GM23338 (cell line): ENCODE measurements at regions not wholly inside any gene's neighbourhood (a gene's known extent, or its start where the extent isn't known, plus 50 kb on each side); places are given as distances from the start of the nearest gene placed in this dataset.

ENCODE experiments used
- ATAC-seq: fragments of 200-7000 bp; cut with Tn5 transposase; 3 replicates; pipeline ENCODE4 v1.9.1; 2020
- DNase-seq: peaks from one replicate; pipeline ENCODE4 v3.0.0-alpha.2; 2015; ENCODE audit warnings: low spot score
- H2AFZ ChIP-seq: fragments of 200-600 bp; sonication (generic); 2 replicates; pipeline ENCODE4 v1.8.0; 2016; ENCODE audit warnings: antibody characterized with exemption, mild to moderate bottlenecking, moderate library complexity
- H3F3A ChIP-seq: fragments of 200-600 bp; sonication (generic); replicated peaks from 2 replicates; pipeline ENCODE4 v1.8.0; 2017; ENCODE audit warnings: antibody characterized with exemption, mixed run types, low read depth
- H3K27ac ChIP-seq: fragments of 200-600 bp; sonication (generic); 2 replicates; pipeline ENCODE4 v1.6.1; 2016; ENCODE audit warnings: low read depth
- H3K27me3 ChIP-seq: fragments of 200-600 bp; sonication (generic); 2 replicates; pipeline ENCODE4 v1.8.0; 2016; ENCODE audit warnings: mild to moderate bottlenecking, mixed run types, moderate library complexity; ENCODE audit not compliant: insufficient read depth
- H3K36me3 ChIP-seq: fragments of 200-600 bp; sonication (generic); 2 replicates; pipeline ENCODE4 v1.8.0; 2016; ENCODE audit warnings: mild to moderate bottlenecking; ENCODE audit not compliant: insufficient read depth
- H3K4me1 ChIP-seq: fragments of 200-600 bp; sonication (generic); 2 replicates; pipeline ENCODE4 v1.8.0; 2016; ENCODE audit warnings: mild to moderate bottlenecking, moderate library complexity; ENCODE audit not compliant: insufficient read depth
- H3K4me2 ChIP-seq: fragments of 200-600 bp; sonication (generic); 2 replicates; pipeline ENCODE4 v1.7.1; 2017; ENCODE audit warnings: mixed run types
- H3K4me3 ChIP-seq: fragments of 200-600 bp; sonication (generic); 2 replicates; pipeline ENCODE4 v1.6.1; 2016; ENCODE audit warnings: mixed run types
- H3K79me2 ChIP-seq: fragments of 200-600 bp; sonication (generic); replicated peaks from 2 replicates; pipeline ENCODE4 v1.8.0; 2017; ENCODE audit warnings: mild to moderate bottlenecking; ENCODE audit not compliant: insufficient read depth
- H3K9me2 ChIP-seq: fragments of 200-600 bp; sonication (generic); 2 replicates; pipeline ENCODE4 v1.8.0; 2017; ENCODE audit not compliant: insufficient read depth
- H4K20me1 ChIP-seq: fragments of 200-600 bp; sonication (generic); replicated peaks from 2 replicates; pipeline ENCODE4 v1.8.0; 2017; ENCODE audit warnings: mild to moderate bottlenecking; ENCODE audit not compliant: insufficient read depth
- H3K27ac Mint-ChIP-seq: 2 replicates; pipeline ENCODE4 v1.8.0; 2020; ENCODE audit warnings: inconsistent platforms, mild to moderate bottlenecking, moderate library complexity, mixed read lengths
- H3K27me3 Mint-ChIP-seq: 3 replicates; pipeline ENCODE4 v1.8.0; 2022; ENCODE audit warnings: low read depth, mild to moderate bottlenecking, moderate library complexity, mixed read lengths, inconsistent platforms; ENCODE audit not compliant: insufficient read depth, poor library complexity
- H3K36me3 Mint-ChIP-seq: 3 replicates; pipeline ENCODE4 v1.8.0; 2021; ENCODE audit warnings: low read depth, mild to moderate bottlenecking, inconsistent platforms, moderate library complexity, mixed read lengths
- H3K4me1 Mint-ChIP-seq: 3 replicates; pipeline ENCODE4 v1.8.0; 2020; ENCODE audit warnings: mild to moderate bottlenecking, inconsistent platforms, mixed read lengths
- H3K4me3 Mint-ChIP-seq: 3 replicates; pipeline ENCODE4 v1.8.0; 2021; ENCODE audit warnings: moderate library complexity, mild to moderate bottlenecking, inconsistent platforms, mixed read lengths
- H3K9me3 Mint-ChIP-seq: 3 replicates; pipeline ENCODE4 v1.8.0; 2020; ENCODE audit warnings: moderate library complexity, mild to moderate bottlenecking, inconsistent platforms, mixed read lengths
- CREB1 ChIP-seq: fragments of 250-450 bp; sonication (Bioruptor Pico); IDR thresholded peaks from 2 replicates; pipeline ENCODE4 v1.5.0; 2020; ENCODE audit warnings: low read depth, mild to moderate bottlenecking, moderate library complexity
- CTCF ChIP-seq, 2 experiments: fragments of 200-600 bp in 1 of 2; sonication (generic) in 1 of 2; conservative IDR thresholded peaks; 2 replicates each; pipeline versions ENCODE4 v1.5.1 to v1.6.1; 2016 to 2017; ENCODE audit warnings: antibody characterized with exemption in 2 of 2, low read depth in 2 of 2, mild to moderate bottlenecking in 2 of 2, moderate library complexity in 1 of 2
- ETS1 ChIP-seq: IDR thresholded peaks from 2 replicates; pipeline ENCODE4 v1.6.1; 2016; ENCODE audit warnings: antibody characterized with exemption
- EZH2 ChIP-seq: fragments of 200-600 bp; sonication (generic); IDR thresholded peaks from one replicate; pipeline ENCODE4 v1.8.0; 2017; ENCODE audit warnings: antibody characterized with exemption, mild to moderate bottlenecking, low read depth; ENCODE audit not compliant: unreplicated experiment
- EZH2phosphoT487 ChIP-seq: fragments of 200-600 bp; sonication (generic); IDR thresholded peaks from one replicate; pipeline ENCODE4 v1.8.1; 2018; ENCODE audit warnings: antibody characterized with exemption; ENCODE audit not compliant: unreplicated experiment
- JUNB ChIP-seq: IDR thresholded peaks from one replicate; pipeline ENCODE4 v1.6.1; 2016; ENCODE audit warnings: antibody characterized with exemption; ENCODE audit not compliant: unreplicated experiment
- NANOG ChIP-seq: IDR thresholded peaks from 2 replicates; pipeline ENCODE4 v1.6.1; 2016; ENCODE audit warnings: antibody characterized with exemption, borderline replicate concordance
- POLR2AphosphoS5 ChIP-seq: IDR thresholded peaks from 2 replicates; pipeline ENCODE4 v1.6.1; 2016; ENCODE audit warnings: antibody characterized with exemption, low read depth
- STAT1 ChIP-seq: IDR thresholded peaks from one replicate; pipeline ENCODE4 v1.6.1; 2016; ENCODE audit warnings: antibody characterized with exemption; ENCODE audit not compliant: unreplicated experiment
- ZNF114 ChIP-seq: fragments of 250-450 bp; sonication (Bioruptor Pico); IDR thresholded peaks from 2 replicates; pipeline ENCODE4 v1.5.0; 2020; ENCODE audit warnings: mild to moderate bottlenecking, moderate library complexity
- ZNF331 ChIP-seq: fragments of 250-450 bp; sonication (Bioruptor Pico); IDR thresholded peaks from 2 replicates; pipeline ENCODE4 v1.5.0; 2020; ENCODE audit warnings: low read depth, mild to moderate bottlenecking, moderate library complexity
- ZNF462 ChIP-seq: fragments of 250-450 bp; sonication (Bioruptor Pico); IDR thresholded peaks from 2 replicates; pipeline ENCODE4 v1.5.0; 2020; ENCODE audit warnings: mild to moderate bottlenecking, moderate library complexity
- TF ChIP-seq, protein P1 (sequence below): IDR thresholded peaks from one replicate; pipeline ENCODE4 v1.6.1; 2018; ENCODE audit warnings: antibody characterized with exemption; ENCODE audit not compliant: unreplicated experiment

- Mint-ChIP-seq H3K27ac (no peak overlapping the region), H3K36me3 (peaks cover 16% of the 10 kb centered on the region; the same call in 2 of the 3 replicates)
- TF ChIP-seq NANOG (no peak), STAT1 (no peak), POLR2AphosphoS5 (no peak), CREB1 (CRISPR knock-in tag) (no peak), ZNF462 (CRISPR knock-in tag) (no peak), ZNF331 (CRISPR knock-in tag) (no peak), JUNB (no peak), ETS1 (no peak), ZNF114 (CRISPR knock-in tag) (no peak), EZH2phosphoT487 (no peak), CTCF (conservative IDR thresholded peaks at IDR 0.05; ENCODE audit: low read depth in 2 of 2) (no peak), EZH2 (no peak)
- TF ChIP-seq, protein P1, sequence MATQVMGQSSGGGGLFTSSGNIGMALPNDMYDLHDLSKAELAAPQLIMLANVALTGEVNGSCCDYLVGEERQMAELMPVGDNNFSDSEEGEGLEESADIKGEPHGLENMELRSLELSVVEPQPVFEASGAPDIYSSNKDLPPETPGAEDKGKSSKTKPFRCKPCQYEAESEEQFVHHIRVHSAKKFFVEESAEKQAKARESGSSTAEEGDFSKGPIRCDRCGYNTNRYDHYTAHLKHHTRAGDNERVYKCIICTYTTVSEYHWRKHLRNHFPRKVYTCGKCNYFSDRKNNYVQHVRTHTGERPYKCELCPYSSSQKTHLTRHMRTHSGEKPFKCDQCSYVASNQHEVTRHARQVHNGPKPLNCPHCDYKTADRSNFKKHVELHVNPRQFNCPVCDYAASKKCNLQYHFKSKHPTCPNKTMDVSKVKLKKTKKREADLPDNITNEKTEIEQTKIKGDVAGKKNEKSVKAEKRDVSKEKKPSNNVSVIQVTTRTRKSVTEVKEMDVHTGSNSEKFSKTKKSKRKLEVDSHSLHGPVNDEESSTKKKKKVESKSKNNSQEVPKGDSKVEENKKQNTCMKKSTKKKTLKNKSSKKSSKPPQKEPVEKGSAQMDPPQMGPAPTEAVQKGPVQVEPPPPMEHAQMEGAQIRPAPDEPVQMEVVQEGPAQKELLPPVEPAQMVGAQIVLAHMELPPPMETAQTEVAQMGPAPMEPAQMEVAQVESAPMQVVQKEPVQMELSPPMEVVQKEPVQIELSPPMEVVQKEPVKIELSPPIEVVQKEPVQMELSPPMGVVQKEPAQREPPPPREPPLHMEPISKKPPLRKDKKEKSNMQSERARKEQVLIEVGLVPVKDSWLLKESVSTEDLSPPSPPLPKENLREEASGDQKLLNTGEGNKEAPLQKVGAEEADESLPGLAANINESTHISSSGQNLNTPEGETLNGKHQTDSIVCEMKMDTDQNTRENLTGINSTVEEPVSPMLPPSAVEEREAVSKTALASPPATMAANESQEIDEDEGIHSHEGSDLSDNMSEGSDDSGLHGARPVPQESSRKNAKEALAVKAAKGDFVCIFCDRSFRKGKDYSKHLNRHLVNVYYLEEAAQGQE = no peak
Observed at GRCh38 chr16:64425381-64425780, 696.5 kb downstream of the CDH11 start.

More at GRCh38 chr16:64425381-64425780, 696.5 kb downstream of the CDH11 start:
- no peaks in the 10 kb centered on the region for H3K4me1 Mint-ChIP-seq
- Histone ChIP-seq H3K4me1 (no peaks in the 10 kb centered on the region), H3K4me3 (no peak overlapping the region), H3K27me3 (no peaks in the 10 kb centered on the region), H4K20me1 (no peaks in the 10 kb centered on the region), H3K27ac (no peak overlapping the region), H3K36me3 (no peaks in the 10 kb centered on the region; the same call in 1 of the 2 replicates), H3K79me2 (no peaks in the 10 kb centered on the region), H3K4me2 (no peak overlapping the region), H2AFZ (no peak overlapping the region), H3F3A (no peaks in the 10 kb centered on the region), H3K9me2 (no peaks in the 10 kb centered on the region)
- DNase-seq = no peak
- no peak for ATAC-seq
- H3K27me3 Mint-ChIP-seq = no peaks in the 10 kb centered on the region
- H3K4me3 Mint-ChIP-seq = no peak overlapping the region
- peaks cover 23% of the 10 kb centered on the region for H3K9me3 Mint-ChIP-seq
